ENCODE measurements at regions not wholly inside any gene's neighbourhood (a gene's known extent, or its start where the extent isn't known, plus 50 kb on each side); places are given as distances from the start of the nearest gene placed in this dataset.
"Not testable (repeated sequence)": the region's sequence is repeated elsewhere in the genome, so short reads cannot be mapped to it uniquely, and the experiment has no call there.

- no peak for DNase-seq
These were observed 532.7 kb downstream of the NLGN4X start for GRCh38 chrX:5695971-5696370.

GRCh38 chrX:5683996-5684395 is 544.7 kb downstream of the NLGN4X start:
- no peak for DNase-seq

- peak; percentile 4 for DNase-seq
These were observed 547.5 kb downstream of the NLGN4X start for GRCh38 chrX:5681159-5681558.

GRCh38 chrX:5674036-5674435 is 554.6 kb downstream of the NLGN4X start:
- DNase-seq, result no peak

GRCh38 chrX:5672099-5672498 is 556.6 kb downstream of the NLGN4X start:
- DNase-seq, result no peak

- DNase-seq, result not testable (repeated sequence)
These were observed 562.0 kb downstream of the NLGN4X start for GRCh38 chrX:5666689-5667088.

GRCh38 chrX:5656544-5656943 is 572.1 kb downstream of the NLGN4X start:
- DNase-seq, result no peak

GRCh38 chrX:5650904-5651303 is 577.8 kb downstream of the NLGN4X start:
- no peak for DNase-seq

GRCh38 chrX:5648941-5649568 is 579.6 kb downstream of the NLGN4X start:
- DNase-seq, result no peak

GRCh38 chrX:5646818-5647217 is 581.8 kb downstream of the NLGN4X start:
- DNase-seq, result no peak

GRCh38 chrX:5644776-5645175 is 583.9 kb downstream of the NLGN4X start:
- DNase-seq, result no peak

GRCh38 chrX:5640071-5640470 is 588.6 kb downstream of the NLGN4X start:
- DNase-seq, result no peak

GRCh38 chrX:5638572-5638971 is 590.1 kb downstream of the NLGN4X start:
- DNase-seq, result no peak

- DNase-seq, result no peak
These were observed 595.8 kb downstream of the NLGN4X start for GRCh38 chrX:5632887-5633286.

- DNase-seq, result no peak
These were observed 596.5 kb downstream of the NLGN4X start for GRCh38 chrX:5632061-5632614.

GRCh38 chrX:5617666-5618065 is 611.0 kb downstream of the NLGN4X start:
- no peak for DNase-seq

- DNase-seq, result no peak
These were observed 633.1 kb downstream of the NLGN4X start for GRCh38 chrX:5595570-5595969.

GRCh38 chrX:5586726-5587125 is 641.9 kb downstream of the NLGN4X start:
- DNase-seq, result no peak

GRCh38 chrX:5575407-5575806 is 653.3 kb downstream of the NLGN4X start:
- no peak for DNase-seq

- no peak for DNase-seq
These were observed 659.7 kb downstream of the NLGN4X start for GRCh38 chrX:5568934-5569333.

GRCh38 chrX:5559386-5559785 is 669.3 kb downstream of the NLGN4X start:
- DNase-seq, result no peak

GRCh38 chrX:5549512-5549911 is 679.2 kb downstream of the NLGN4X start:
- DNase-seq, result peak; percentile 1

- DNase-seq, result no peak
These were observed 691.6 kb downstream of the NLGN4X start for GRCh38 chrX:5537098-5537497.

- no peak for DNase-seq
These were observed 692.4 kb downstream of the NLGN4X start for GRCh38 chrX:5536261-5536660.

- DNase-seq, result no peak
These were observed 700.6 kb downstream of the NLGN4X start for GRCh38 chrX:5528057-5528456.

Measured in tongue (tissue), 1 donor.